ENCODE measurements at regions not wholly inside any gene's neighbourhood (a gene's known extent, or its start where the extent isn't known, plus 50 kb on each side); places are given as distances from the start of the nearest gene placed in this dataset.
"Not testable (repeated sequence)": the region's sequence is repeated elsewhere in the genome, so short reads cannot be mapped to it uniquely, and the experiment has no call there.

DNA sequence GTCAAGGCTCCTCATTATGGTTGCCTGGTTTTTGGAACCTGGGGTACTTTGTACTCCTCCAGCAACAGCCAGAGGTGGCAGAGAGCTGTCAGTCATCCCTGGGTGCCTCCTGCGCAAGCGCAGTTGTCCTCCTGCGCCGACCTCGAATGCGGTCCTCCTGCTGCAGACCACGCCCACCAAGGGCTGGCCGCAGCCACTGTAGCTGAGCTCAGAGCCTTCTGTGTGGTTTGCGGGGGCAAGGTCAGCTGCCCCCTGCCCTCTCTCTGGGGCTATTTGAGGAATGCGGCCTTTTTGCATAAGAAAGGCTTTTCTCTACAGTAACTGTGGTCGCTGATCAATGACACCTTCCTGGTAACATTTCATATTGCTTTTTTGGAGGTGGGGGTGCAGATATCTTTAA is 131.3 kb upstream of the SNRPN start:
- no peak for TF ChIP-seq CTCF (IDR thresholded peaks at IDR 0.05; ENCODE audit: low read depth, low read length, missing control alignments)
- no peak for DNase-seq (ENCODE audit: extremely low read depth, low read depth)
- H3K4me3 ChIP-seq (replicated peaks; ENCODE audit: low read depth, low read length): no peak overlapping the region

DNA sequence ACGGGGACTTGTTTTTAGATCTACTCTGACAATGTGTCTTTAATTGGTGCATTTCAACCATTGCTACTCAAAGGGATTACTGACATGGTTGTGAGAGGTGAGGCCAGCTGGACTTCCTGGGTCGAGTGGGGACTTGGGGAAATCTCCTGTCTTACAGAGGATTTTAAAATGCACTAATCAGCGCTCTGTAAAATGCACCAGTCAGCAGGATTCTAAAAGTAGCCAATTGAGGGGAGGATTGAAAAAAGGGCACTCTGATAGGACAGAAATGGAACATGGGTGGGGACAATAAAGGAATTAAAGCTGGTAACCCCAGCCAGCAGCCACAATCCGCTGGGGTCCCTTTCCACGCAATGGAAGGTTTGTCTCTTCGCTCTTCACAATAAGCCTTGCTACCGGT is 122.5 kb upstream of the SNRPN start:
- DNase-seq (ENCODE audit: extremely low read depth, low read depth): no peak
- no peak overlapping the region for H3K4me3 ChIP-seq (replicated peaks; ENCODE audit: low read depth, low read length)
- no peak for TF ChIP-seq CTCF (IDR thresholded peaks at IDR 0.05; ENCODE audit: low read depth, low read length, missing control alignments)

DNA sequence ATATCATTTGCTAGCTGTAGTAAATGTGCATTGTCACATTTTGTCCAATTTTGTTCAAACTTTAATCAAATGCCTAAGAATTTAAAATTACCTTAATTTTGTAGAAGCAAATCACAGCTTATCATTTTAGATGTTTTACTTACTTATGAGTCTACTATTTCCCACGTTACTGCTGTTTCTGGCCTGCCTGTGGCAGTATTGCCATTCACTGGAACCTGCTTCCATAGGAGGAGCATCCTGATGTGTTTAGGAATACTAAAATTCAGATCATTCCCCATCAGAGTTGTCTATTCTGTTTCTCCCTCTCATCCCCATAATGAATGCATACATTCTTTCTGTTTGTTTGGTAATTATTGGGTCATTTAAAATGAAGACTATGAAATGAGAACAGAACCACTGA is 119.5 kb upstream of the SNRPN start:
- DNase-seq (ENCODE audit: extremely low read depth, low read depth): no peak
- no peak for TF ChIP-seq CTCF (IDR thresholded peaks at IDR 0.05; ENCODE audit: low read depth, low read length, missing control alignments)
- no peak overlapping the region for H3K4me3 ChIP-seq (replicated peaks; ENCODE audit: low read depth, low read length)

- no peak for DNase-seq (ENCODE audit: extremely low read depth, low read depth)
- TF ChIP-seq CTCF (IDR thresholded peaks at IDR 0.05; ENCODE audit: low read depth, low read length, missing control alignments): no peak
- H3K4me3 ChIP-seq (replicated peaks; ENCODE audit: low read depth, low read length): no peak overlapping the region
Observed at GRCh38 chr15:24848050-24848449, 106.7 kb upstream of the SNRPN start.

GRCh38 chr15:24856397-24857390 is 98.1 kb upstream of the SNRPN start:
- DNase-seq (ENCODE audit: extremely low read depth, low read depth): no peak

DNA sequence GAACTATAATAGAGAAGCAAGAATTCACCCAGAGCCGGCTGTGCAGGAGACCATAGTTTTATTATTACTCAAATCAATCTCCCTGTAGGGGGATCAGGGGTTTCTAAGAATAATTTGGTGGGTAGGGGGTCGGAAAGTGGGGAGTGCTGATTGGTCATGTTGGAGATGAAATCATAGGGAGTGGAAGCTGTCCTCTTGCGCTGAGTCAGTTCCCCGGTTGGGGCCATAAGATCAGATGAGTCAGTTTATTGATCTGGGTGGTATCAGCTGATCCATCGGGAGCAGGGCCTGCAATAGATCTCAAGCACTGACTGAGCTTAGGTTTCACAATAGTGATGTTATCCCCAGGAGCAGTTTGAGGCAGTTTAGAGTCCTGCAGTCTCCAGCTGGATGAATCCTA is 97.0 kb upstream of the SNRPN start:
- H3K4me3 ChIP-seq (replicated peaks; ENCODE audit: low read depth, low read length): no peak overlapping the region
- DNase-seq (ENCODE audit: extremely low read depth, low read depth): no peak
- TF ChIP-seq CTCF (IDR thresholded peaks at IDR 0.05; ENCODE audit: low read depth, low read length, missing control alignments): no peak

More at GRCh38 chr15:24856397-24857390, 98.1 kb upstream of the SNRPN start:
- TF ChIP-seq CTCF (IDR thresholded peaks at IDR 0.05; ENCODE audit: low read depth, low read length, missing control alignments): no peak
- no peak overlapping the region for H3K4me3 ChIP-seq (replicated peaks; ENCODE audit: low read depth, low read length)

GRCh38 chr15:24858183-24858582 is 96.6 kb upstream of the SNRPN start:
- H3K4me3 ChIP-seq (replicated peaks; ENCODE audit: low read depth, low read length); DNase-seq (ENCODE audit: extremely low read depth, low read depth): not testable (repeated sequence)

Data from HFF-Myc (cell line).